ENCODE measurements at regions not wholly inside any gene's neighbourhood (a gene's known extent, or its start where the extent isn't known, plus 50 kb on each side); places are given as distances from the start of the nearest gene placed in this dataset.
A peak's percentile ranks its signal among the peaks of the same experiment; 100 is the strongest.

GRCh38 chr3:13219902-13220296, 146.7 kb upstream of the IQSEC1 start:
- no peak overlapping the region for H4K12ac ChIP-seq (ENCODE audit: low read depth, low read length)
- H3K27me3 ChIP-seq (ENCODE audit: insufficient read depth, low read length): no peaks in the 10 kb centered on the region
- no peaks in the 10 kb centered on the region for H3K79me1 ChIP-seq (ENCODE audit: low read length)
- H2BK5ac ChIP-seq (ENCODE audit: low read depth, low read length, poor library complexity): no peak overlapping the region
- H3K27ac ChIP-seq (ENCODE audit: low read depth, low read length): no peak overlapping the region
- H3K14ac ChIP-seq (ENCODE audit: low read length): no peak overlapping the region
- no peak overlapping the region for H2BK12ac ChIP-seq (ENCODE audit: low read length)
- H3K18ac ChIP-seq (ENCODE audit: low read length): no peak overlapping the region
- no peak overlapping the region for H4K8ac ChIP-seq (ENCODE audit: low read depth, low read length)
- H3K36me3 ChIP-seq (ENCODE audit: control insufficient read depth in 1 of 2, insufficient read depth in 2 of 2, low read length in 2 of 2): no peaks in the 10 kb centered on the region
- H3K4me1 ChIP-seq (ENCODE audit: control insufficient read depth in 1 of 2, insufficient read depth in 2 of 2, low read length in 2 of 2): peaks cover 10 to 11% of the 10 kb centered on the region in 2 experiments
- H3K9me3 ChIP-seq (ENCODE audit: insufficient read depth, low read depth, low read length): no peaks in the 10 kb centered on the region
- DNase-seq: no peak
- no peak overlapping the region for H3K4ac ChIP-seq (ENCODE audit: low read depth, low read length)
- H3K9ac ChIP-seq (ENCODE audit: low read length): no peak overlapping the region
- no peak overlapping the region for H3K4me2 ChIP-seq (ENCODE audit: low read length)
- no peak overlapping the region for H3K4me3 ChIP-seq (ENCODE audit: low read depth, low read length)
- H3K23ac ChIP-seq (ENCODE audit: low read length): no peak overlapping the region
- no peak overlapping the region for H2AK5ac ChIP-seq (ENCODE audit: low read length)
- H3K79me2 ChIP-seq (ENCODE audit: control insufficient read depth, insufficient read depth, low read length, poor library complexity): no peaks in the 10 kb centered on the region
- no peak overlapping the region for H2AFZ ChIP-seq (ENCODE audit: insufficient read depth, low read length, poor library complexity)
- H4K91ac ChIP-seq (ENCODE audit: low read depth, low read length): no peak overlapping the region
- no CpG with 5 or more reads among the region's 10 CpGs for WGBS (ENCODE audit: extremely low coverage, insufficient coverage, insufficient read length)
- no peak overlapping the region for H2BK120ac ChIP-seq (ENCODE audit: insufficient read depth, low read length, poor library complexity)

DNA sequence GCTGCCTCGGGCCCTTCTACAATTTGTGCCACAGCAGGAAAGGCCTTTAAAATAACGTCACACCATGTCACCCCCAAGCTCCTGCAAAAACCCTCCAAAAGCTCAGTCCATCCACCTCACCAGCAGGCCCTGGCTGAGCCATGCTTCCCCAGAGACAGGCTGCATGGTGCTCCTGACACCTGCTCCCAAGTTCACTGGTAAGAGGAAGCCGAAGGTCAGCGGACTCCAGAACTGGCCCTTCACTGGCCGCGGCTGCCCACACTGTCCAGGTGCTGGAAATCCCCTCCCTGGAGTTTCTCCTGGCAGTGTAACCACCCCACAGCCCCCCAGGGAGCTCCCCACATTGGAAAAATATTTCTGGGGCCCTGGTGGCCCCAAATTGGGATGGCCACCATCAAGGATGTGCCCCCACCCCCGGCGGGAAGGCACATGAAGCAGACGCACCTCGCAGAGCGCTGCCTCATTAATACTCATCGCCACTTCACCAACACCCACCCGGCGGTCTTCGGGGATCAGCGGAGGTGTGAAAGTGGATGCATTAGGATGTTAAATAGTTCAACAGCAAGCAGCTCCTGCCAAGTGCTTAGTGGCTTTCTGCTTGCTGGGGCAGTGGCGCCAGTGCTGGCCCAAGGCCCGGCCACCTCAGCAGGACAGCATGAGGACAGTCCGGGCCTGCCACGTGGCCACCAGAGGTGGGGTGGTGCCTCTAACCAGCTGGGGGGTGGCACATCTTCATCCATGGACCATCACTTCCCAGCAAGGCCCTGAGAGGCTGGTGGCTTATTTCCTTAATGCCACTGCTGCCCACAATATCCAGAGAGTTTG, 146.1 kb upstream of the IQSEC1 start:
- Histone ChIP-seq H3K27me3 (ENCODE audit: insufficient read depth, low read length) (no peaks in the 10 kb centered on the region), H4K91ac (ENCODE audit: low read depth, low read length) (no peak overlapping the region), H3K4me2 (ENCODE audit: low read length) (no peak overlapping the region), H2BK12ac (ENCODE audit: low read length) (no peak overlapping the region), H3K14ac (ENCODE audit: low read length) (no peak overlapping the region), H4K12ac (ENCODE audit: low read depth, low read length) (no peak overlapping the region), H3K27ac (ENCODE audit: low read depth, low read length) (no peak overlapping the region), H2AFZ (ENCODE audit: insufficient read depth, low read length, poor library complexity) (no peak overlapping the region), H2BK120ac (ENCODE audit: insufficient read depth, low read length, poor library complexity) (no peak overlapping the region), H2BK5ac (ENCODE audit: low read depth, low read length, poor library complexity) (no peak overlapping the region), H3K79me2 (ENCODE audit: control insufficient read depth, insufficient read depth, low read length, poor library complexity) (no peaks in the 10 kb centered on the region), H3K23ac (ENCODE audit: low read length) (no peak overlapping the region), H3K36me3 (ENCODE audit: control insufficient read depth in 1 of 2, insufficient read depth in 2 of 2, low read length in 2 of 2) (no peaks in the 10 kb centered on the region), H3K4ac (ENCODE audit: low read depth, low read length) (no peak overlapping the region), H3K18ac (ENCODE audit: low read length) (no peak overlapping the region), H3K9ac (ENCODE audit: low read length) (no peak overlapping the region), H4K8ac (ENCODE audit: low read depth, low read length) (no peak overlapping the region), H3K4me3 (ENCODE audit: low read depth, low read length) (no peak overlapping the region), H3K9me3 (ENCODE audit: insufficient read depth, low read depth, low read length) (no peaks in the 10 kb centered on the region), H3K4me1 (ENCODE audit: control insufficient read depth in 1 of 2, insufficient read depth in 2 of 2, low read length in 2 of 2) (peaks cover 10 to 11% of the 10 kb centered on the region in 2 experiments), H2AK5ac (ENCODE audit: low read length) (no peak overlapping the region), H3K79me1 (ENCODE audit: low read length) (no peaks in the 10 kb centered on the region)
- no CpG with 5 or more reads among the region's 20 CpGs for WGBS (ENCODE audit: extremely low coverage, insufficient coverage, insufficient read length)
- no peak for DNase-seq

DNA sequence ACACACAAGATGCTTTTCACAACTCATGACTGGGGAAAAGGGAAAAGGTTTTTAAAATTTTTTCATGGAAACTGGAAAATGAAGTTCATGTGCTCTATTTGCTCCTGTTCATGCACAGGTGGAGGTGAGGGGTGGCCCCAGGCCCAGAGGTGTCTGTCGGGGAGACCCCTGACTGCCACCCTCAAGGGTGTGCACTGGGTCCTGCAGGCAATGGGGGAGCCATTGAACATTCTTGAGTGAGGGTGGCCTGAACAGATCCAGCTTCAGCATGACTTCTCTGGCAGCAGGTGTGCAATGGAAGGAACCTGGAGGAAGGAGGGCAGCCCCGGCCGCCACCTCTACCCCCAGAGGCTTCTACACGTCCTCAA, 145.3 kb upstream of the IQSEC1 start:
- Histone ChIP-seq H3K4me2 (ENCODE audit: low read length) (no peak overlapping the region), H3K9me3 (ENCODE audit: insufficient read depth, low read depth, low read length) (no peaks in the 10 kb centered on the region), H2AFZ (ENCODE audit: insufficient read depth, low read length, poor library complexity) (no peak overlapping the region), H3K27me3 (ENCODE audit: insufficient read depth, low read length) (no peaks in the 10 kb centered on the region), H3K23ac (ENCODE audit: low read length) (no peak overlapping the region), H2AK5ac (ENCODE audit: low read length) (no peak overlapping the region), H3K4ac (ENCODE audit: low read depth, low read length) (no peak overlapping the region), H3K36me3 (ENCODE audit: control insufficient read depth in 1 of 2, insufficient read depth in 2 of 2, low read length in 2 of 2) (no peaks in the 10 kb centered on the region), H3K79me1 (ENCODE audit: low read length) (no peaks in the 10 kb centered on the region), H4K8ac (ENCODE audit: low read depth, low read length) (no peak overlapping the region), H3K14ac (ENCODE audit: low read length) (no peak overlapping the region), H3K4me1 (ENCODE audit: control insufficient read depth in 1 of 2, insufficient read depth in 2 of 2, low read length in 2 of 2) (peaks cover 10 to 11% of the 10 kb centered on the region in 2 experiments), H3K27ac (ENCODE audit: low read depth, low read length) (no peak overlapping the region), H3K9ac (ENCODE audit: low read length) (no peak overlapping the region), H2BK5ac (ENCODE audit: low read depth, low read length, poor library complexity) (no peak overlapping the region), H2BK120ac (ENCODE audit: insufficient read depth, low read length, poor library complexity) (no peak overlapping the region), H4K12ac (ENCODE audit: low read depth, low read length) (no peak overlapping the region), H3K79me2 (ENCODE audit: control insufficient read depth, insufficient read depth, low read length, poor library complexity) (no peaks in the 10 kb centered on the region), H3K18ac (ENCODE audit: low read length) (no peak overlapping the region), H3K4me3 (ENCODE audit: low read depth, low read length) (no peak overlapping the region), H2BK12ac (ENCODE audit: low read length) (no peak overlapping the region), H4K91ac (ENCODE audit: low read depth, low read length) (no peak overlapping the region)
- no CpG with 5 or more reads among the region's 4 CpGs for WGBS (ENCODE audit: extremely low coverage, insufficient coverage, insufficient read length)
- no peak for DNase-seq

- peaks cover 9 to 10% of the 10 kb centered on the region in 2 experiments for H3K4me1 ChIP-seq (ENCODE audit: control insufficient read depth in 1 of 2, insufficient read depth in 2 of 2, low read length in 2 of 2)
- no peak overlapping the region for H3K23ac ChIP-seq (ENCODE audit: low read length)
- no peak overlapping the region for H4K8ac ChIP-seq (ENCODE audit: low read depth, low read length)
- no CpG with 5 or more reads among the region's 9 CpGs for WGBS (ENCODE audit: extremely low coverage, insufficient coverage, insufficient read length)
- H3K27ac ChIP-seq (ENCODE audit: low read depth, low read length): peak overlapping the region; percentile 2
- no peak overlapping the region for H3K9ac ChIP-seq (ENCODE audit: low read length)
- H3K18ac ChIP-seq (ENCODE audit: low read length): no peak overlapping the region
- no peak overlapping the region for H3K4me3 ChIP-seq (ENCODE audit: low read depth, low read length)
- no peak overlapping the region for H2AK5ac ChIP-seq (ENCODE audit: low read length)
- no peaks in the 10 kb centered on the region for H3K79me2 ChIP-seq (ENCODE audit: control insufficient read depth, insufficient read depth, low read length, poor library complexity)
- H2BK12ac ChIP-seq (ENCODE audit: low read length): no peak overlapping the region
- H2AFZ ChIP-seq (ENCODE audit: insufficient read depth, low read length, poor library complexity): no peak overlapping the region
- no peak overlapping the region for H4K91ac ChIP-seq (ENCODE audit: low read depth, low read length)
- no peak overlapping the region for H2BK120ac ChIP-seq (ENCODE audit: insufficient read depth, low read length, poor library complexity)
- peak overlapping the region; percentile 27 for H3K4me2 ChIP-seq (ENCODE audit: low read length)
- no peaks in the 10 kb centered on the region for H3K79me1 ChIP-seq (ENCODE audit: low read length)
- peak; percentile 88 to 94 for DNase-seq
- H3K9me3 ChIP-seq (ENCODE audit: insufficient read depth, low read depth, low read length): no peaks in the 10 kb centered on the region
- no peak overlapping the region for H2BK5ac ChIP-seq (ENCODE audit: low read depth, low read length, poor library complexity)
- H3K36me3 ChIP-seq (ENCODE audit: control insufficient read depth in 1 of 2, insufficient read depth in 2 of 2, low read length in 2 of 2): no peaks in the 10 kb centered on the region
- H3K4ac ChIP-seq (ENCODE audit: low read depth, low read length): no peak overlapping the region
- H3K14ac ChIP-seq (ENCODE audit: low read length): no peak overlapping the region
- H4K12ac ChIP-seq (ENCODE audit: low read depth, low read length): no peak overlapping the region
- H3K27me3 ChIP-seq (ENCODE audit: insufficient read depth, low read length): no peaks in the 10 kb centered on the region
These were observed 144.7 kb upstream of the IQSEC1 start for GRCh38 chr3:13217736-13218540.
